Breast epithelium (tissue), 3 donors: ENCODE measurements at regions not wholly inside any gene's neighbourhood (a gene's known extent, or its start where the extent isn't known, plus 50 kb on each side); places are given as distances from the start of the nearest gene placed in this dataset.

Experiments
- CTCF ChIP-seq, 3 donors: fragments of 450-650 bp; IDR thresholded peaks; one replicate each; pipeline ENCODE4 v1.5.1; 2016 to 2017; ENCODE audit warnings: antibody characterized with exemption in 3 of 3, mild to moderate bottlenecking in 3 of 3, moderate library complexity in 3 of 3
- POLR2A ChIP-seq: fragments of 450-650 bp; IDR thresholded peaks from one replicate; pipeline ENCODE4 v1.6.1; 2016; ENCODE audit warnings: antibody characterized with exemption, mild to moderate bottlenecking, moderate library complexity
- POLR2AphosphoS5 ChIP-seq, 3 donors: sonication (generic); formaldehyde crosslinking; IDR thresholded peaks; one replicate each; pipeline ENCODE4 v1.6.1; 2017; ENCODE audit warnings: antibody characterized with exemption in 3 of 3

GRCh38 chr13:34747507-34747906 lies 194.6 kb upstream of the NBEA start:
- TF ChIP-seq CTCF (IDR thresholded peaks at IDR 0.05): no peak
- no peak for TF ChIP-seq POLR2A
- TF ChIP-seq POLR2AphosphoS5 (IDR thresholded peaks at IDR 0.05): no peak
